ENCODE measurements at regions not wholly inside any gene's neighbourhood (a gene's known extent, or its start where the extent isn't known, plus 50 kb on each side); places are given as distances from the start of the nearest gene placed in this dataset.

GRCh38 chr5:153158608-153159007 lies 331.9 kb upstream of the GRIA1 start:
- TF ChIP-seq, protein P1, sequence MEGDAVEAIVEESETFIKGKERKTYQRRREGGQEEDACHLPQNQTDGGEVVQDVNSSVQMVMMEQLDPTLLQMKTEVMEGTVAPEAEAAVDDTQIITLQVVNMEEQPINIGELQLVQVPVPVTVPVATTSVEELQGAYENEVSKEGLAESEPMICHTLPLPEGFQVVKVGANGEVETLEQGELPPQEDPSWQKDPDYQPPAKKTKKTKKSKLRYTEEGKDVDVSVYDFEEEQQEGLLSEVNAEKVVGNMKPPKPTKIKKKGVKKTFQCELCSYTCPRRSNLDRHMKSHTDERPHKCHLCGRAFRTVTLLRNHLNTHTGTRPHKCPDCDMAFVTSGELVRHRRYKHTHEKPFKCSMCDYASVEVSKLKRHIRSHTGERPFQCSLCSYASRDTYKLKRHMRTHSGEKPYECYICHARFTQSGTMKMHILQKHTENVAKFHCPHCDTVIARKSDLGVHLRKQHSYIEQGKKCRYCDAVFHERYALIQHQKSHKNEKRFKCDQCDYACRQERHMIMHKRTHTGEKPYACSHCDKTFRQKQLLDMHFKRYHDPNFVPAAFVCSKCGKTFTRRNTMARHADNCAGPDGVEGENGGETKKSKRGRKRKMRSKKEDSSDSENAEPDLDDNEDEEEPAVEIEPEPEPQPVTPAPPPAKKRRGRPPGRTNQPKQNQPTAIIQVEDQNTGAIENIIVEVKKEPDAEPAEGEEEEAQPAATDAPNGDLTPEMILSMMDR (IDR thresholded peaks at IDR 0.05), result no peak
- TF ChIP-seq POLR2AphosphoS5 (IDR thresholded peaks at IDR 0.05) (no peak), POLR2A (IDR thresholded peaks at IDR 0.05) (no peak)

All from sigmoid colon (tissue), 4 donors.